OCI-LY7 (cell line): ENCODE measurements at regions not wholly inside any gene's neighbourhood (a gene's known extent, or its start where the extent isn't known, plus 50 kb on each side); places are given as distances from the start of the nearest gene placed in this dataset.

Source experiments
- BruUV-seq: library from RNA; stranded (reverse); fragments of 400-500 nt; replicated peaks from 2 replicates; lab custom pipeline; 2021; lab: Mats Ljungman, UMichigan
- CTCF ChIA-PET: fragments of 300-600 bp; sonication (Branson Sonifier 250); formaldehyde crosslinking; loops from one replicate; lab custom pipeline; 2022; ENCODE audit warnings: antibody characterized with exemption; ENCODE audit not compliant: unreplicated experiment; lab: Charles Lee
- POLR2A ChIA-PET: fragments of 300-600 bp; sonication (Branson Sonifier 250); formaldehyde crosslinking; loops from one replicate; lab custom pipeline; 2022; ENCODE audit warnings: antibody characterized with exemption; lab: Charles Lee
- DNase-seq: peaks from one replicate; pipeline ENCODE4 v3.0.0-alpha.2; 2015; ENCODE audit warnings: low spot score
- H2AFZ ChIP-seq: fragments of 200-600 bp; sonication (generic), shearing (Covaris generic); 2 replicates; pipeline ENCODE4 v1.6.1; 2014; ENCODE audit warnings: mild to moderate bottlenecking, antibody characterized with exemption, low read length, moderate library complexity
- H3K27ac ChIP-seq: fragments of 200-600 bp; sonication (generic); 2 replicates; pipeline ENCODE4 v1.5.1; 2014; ENCODE audit warnings: mixed run types, low read depth, mild to moderate bottlenecking, moderate library complexity, low read length, inconsistent platforms; ENCODE audit not compliant: poor library complexity, severe bottlenecking
- H3K36me3 ChIP-seq: fragments of 200-600 bp; sonication (generic); 2 replicates; pipeline ENCODE4 v1.6.1; 2014; ENCODE audit warnings: mild to moderate bottlenecking, antibody characterized with exemption, low read length, moderate library complexity, mixed read lengths; ENCODE audit not compliant: insufficient read depth
- H3K4me1 ChIP-seq: fragments of 200-600 bp; sonication (generic); 2 replicates; pipeline ENCODE4 v1.5.1; 2014; ENCODE audit warnings: mild to moderate bottlenecking, low read length; ENCODE audit not compliant: insufficient read depth, poor library complexity, severe bottlenecking
- H3K4me2 ChIP-seq: fragments of 200-600 bp; sonication (generic); 2 replicates; pipeline ENCODE4 v1.6.1; 2014; ENCODE audit warnings: mild to moderate bottlenecking, low read length
- H3K4me3 ChIP-seq: fragments of 200-600 bp; sonication (generic); 2 replicates; pipeline ENCODE4 v1.5.1; 2014; ENCODE audit warnings: mild to moderate bottlenecking, low read depth, low read length; ENCODE audit not compliant: poor library complexity, severe bottlenecking
- H3K79me2 ChIP-seq: fragments of 200-600 bp; sonication (generic); 2 replicates; pipeline ENCODE4 v1.6.1; 2016; ENCODE audit warnings: low read depth, mild to moderate bottlenecking, low read length, moderate library complexity, mixed read lengths; ENCODE audit not compliant: insufficient read depth
- H3K9me2 ChIP-seq: fragments of 200-600 bp; sonication (generic); 2 replicates; pipeline ENCODE4 v1.6.1; 2016; ENCODE audit warnings: mild to moderate bottlenecking, low read length, mixed read lengths; ENCODE audit not compliant: insufficient read depth
- H3K9me3 ChIP-seq: fragments of 200-600 bp; sonication (generic); 2 replicates; pipeline ENCODE4 v1.6.1; 2014; ENCODE audit warnings: mild to moderate bottlenecking, mixed run types, low read length, mixed read lengths
- H4K20me1 ChIP-seq: fragments of 200-600 bp; sonication (generic); 2 replicates; pipeline ENCODE4 v1.6.1; 2014; ENCODE audit warnings: mild to moderate bottlenecking, antibody characterized with exemption, low read length, moderate library complexity, mixed read lengths; ENCODE audit not compliant: insufficient read depth
- EZH2phosphoT487 ChIP-seq: fragments of 200-600 bp; sonication (generic); IDR thresholded peaks from 2 replicates; pipeline ENCODE4 v1.6.1; 2018; ENCODE audit warnings: low read depth, borderline replicate concordance, mild to moderate bottlenecking, mixed run types, antibody characterized with exemption, low read length, moderate library complexity, mixed read lengths
- intact Hi-C: fragments of 100-400 bp; cut with micrococcal nuclease; formaldehyde crosslinking; loops from one replicate; pipeline ENCODE4 v1.10.0; 2022; ENCODE audit not compliant: unreplicated experiment
- TF ChIP-seq, protein P1 (sequence below): fragments of 200-600 bp; sonication (generic); conservative IDR thresholded peaks from 2 replicates; pipeline ENCODE4 v1.5.1; 2014; ENCODE audit warnings: mild to moderate bottlenecking, antibody characterized with exemption, low read length, moderate library complexity, mixed read lengths

DNA sequence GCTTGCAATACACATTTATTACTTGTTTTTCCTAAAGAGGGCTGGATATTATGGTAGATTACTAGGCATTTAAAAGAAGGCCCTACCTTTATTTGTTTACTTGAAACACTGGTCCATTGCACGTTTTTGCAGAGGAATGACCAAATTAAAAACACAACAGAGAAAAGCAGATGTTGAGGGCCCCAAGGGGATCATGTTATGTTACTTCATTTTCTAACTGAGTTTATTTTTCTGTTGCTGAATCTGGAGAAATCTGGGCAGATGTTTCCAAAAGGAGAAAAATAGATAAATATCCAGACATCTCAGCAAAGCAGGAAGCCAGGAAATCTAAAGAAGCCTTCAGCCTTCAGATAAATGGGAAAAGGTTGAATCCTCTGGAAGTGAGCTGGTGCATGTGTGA, 353.0 kb downstream of the NDFIP2 start:
- no peak overlapping the region for H3K4me2 ChIP-seq
- H4K20me1 ChIP-seq, result no peaks in the 10 kb centered on the region
- TF ChIP-seq, protein P1, sequence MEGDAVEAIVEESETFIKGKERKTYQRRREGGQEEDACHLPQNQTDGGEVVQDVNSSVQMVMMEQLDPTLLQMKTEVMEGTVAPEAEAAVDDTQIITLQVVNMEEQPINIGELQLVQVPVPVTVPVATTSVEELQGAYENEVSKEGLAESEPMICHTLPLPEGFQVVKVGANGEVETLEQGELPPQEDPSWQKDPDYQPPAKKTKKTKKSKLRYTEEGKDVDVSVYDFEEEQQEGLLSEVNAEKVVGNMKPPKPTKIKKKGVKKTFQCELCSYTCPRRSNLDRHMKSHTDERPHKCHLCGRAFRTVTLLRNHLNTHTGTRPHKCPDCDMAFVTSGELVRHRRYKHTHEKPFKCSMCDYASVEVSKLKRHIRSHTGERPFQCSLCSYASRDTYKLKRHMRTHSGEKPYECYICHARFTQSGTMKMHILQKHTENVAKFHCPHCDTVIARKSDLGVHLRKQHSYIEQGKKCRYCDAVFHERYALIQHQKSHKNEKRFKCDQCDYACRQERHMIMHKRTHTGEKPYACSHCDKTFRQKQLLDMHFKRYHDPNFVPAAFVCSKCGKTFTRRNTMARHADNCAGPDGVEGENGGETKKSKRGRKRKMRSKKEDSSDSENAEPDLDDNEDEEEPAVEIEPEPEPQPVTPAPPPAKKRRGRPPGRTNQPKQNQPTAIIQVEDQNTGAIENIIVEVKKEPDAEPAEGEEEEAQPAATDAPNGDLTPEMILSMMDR, result no peak
- TF ChIP-seq EZH2phosphoT487, result no peak
- no peak for DNase-seq
- H3K9me2 ChIP-seq, result no peaks in the 10 kb centered on the region
- no peaks in the 10 kb centered on the region for H3K4me1 ChIP-seq
- no peaks in the 10 kb centered on the region for H3K79me2 ChIP-seq
- POLR2A ChIA-PET, result no interaction called here
- no peak overlapping the region for H3K27ac ChIP-seq
- H3K9me3 ChIP-seq, result no peaks in the 10 kb centered on the region
- H3K36me3 ChIP-seq, result no peaks in the 10 kb centered on the region
- intact Hi-C loops, result no loop called here
- no peak overlapping the region for H3K4me3 ChIP-seq
- H2AFZ ChIP-seq, result no peak overlapping the region
- CTCF ChIA-PET, result no interaction called here
- BruUV-seq, result no TSS peak

DNA sequence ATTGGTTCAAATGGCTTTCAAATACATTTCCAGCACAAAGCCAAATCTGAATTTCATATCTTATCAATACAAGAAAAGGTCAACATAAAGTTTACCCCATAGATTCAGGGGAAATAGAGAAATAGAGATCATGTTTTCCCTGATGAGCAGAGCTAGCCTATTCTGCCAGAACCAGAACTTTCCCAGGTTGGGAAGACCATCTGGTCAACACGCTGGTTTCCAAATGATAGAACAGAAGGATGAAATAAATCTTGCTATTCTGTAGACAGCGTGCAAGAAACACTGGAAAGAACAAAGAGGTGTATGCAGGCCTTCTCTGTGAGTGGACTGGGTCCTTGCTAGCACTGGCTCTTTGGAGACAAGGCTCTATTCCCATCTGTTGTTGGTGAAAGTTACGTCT, 350.6 kb downstream of the NDFIP2 start:
- H3K9me3 ChIP-seq, result no peaks in the 10 kb centered on the region
- no peak overlapping the region for H3K4me3 ChIP-seq
- H2AFZ ChIP-seq, result no peak overlapping the region
- no peak for TF ChIP-seq EZH2phosphoT487
- TF ChIP-seq, protein P1, result no peak
- ChIA-PET POLR2A (no interaction called here), CTCF (no interaction called here)
- no peak for DNase-seq
- no peaks in the 10 kb centered on the region for H3K9me2 ChIP-seq
- H3K36me3 ChIP-seq, result no peaks in the 10 kb centered on the region
- intact Hi-C loops, result no loop called here
- H3K4me1 ChIP-seq, result no peaks in the 10 kb centered on the region
- H3K27ac ChIP-seq, result no peak overlapping the region
- no peak overlapping the region for H3K4me2 ChIP-seq
- H4K20me1 ChIP-seq, result no peaks in the 10 kb centered on the region
- no peaks in the 10 kb centered on the region for H3K79me2 ChIP-seq
- no TSS peak for BruUV-seq

DNA sequence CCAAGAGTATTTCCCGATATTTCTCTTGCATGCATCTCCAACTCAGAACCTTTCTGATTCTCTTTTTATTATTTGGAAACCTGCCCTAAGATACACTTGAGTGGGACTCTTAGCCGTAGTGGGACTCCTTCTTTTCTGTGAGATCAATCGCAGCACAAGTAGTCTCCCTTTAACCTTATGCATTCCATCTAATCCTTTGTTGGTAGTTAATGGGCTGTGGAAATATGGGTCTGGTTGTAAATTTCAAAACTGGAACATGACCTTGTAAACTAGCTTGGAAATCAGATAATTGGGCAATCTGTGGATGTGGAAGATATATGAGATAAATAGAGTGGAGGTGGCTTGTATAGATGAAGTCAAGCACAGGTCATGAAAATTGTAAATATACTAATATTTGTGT, 350.0 kb downstream of the NDFIP2 start:
- Histone ChIP-seq H3K36me3 (no peaks in the 10 kb centered on the region), H3K4me3 (no peak overlapping the region), H3K79me2 (no peaks in the 10 kb centered on the region), H3K27ac (no peak overlapping the region), H2AFZ (no peak overlapping the region), H3K4me1 (no peaks in the 10 kb centered on the region), H3K4me2 (no peak overlapping the region), H3K9me3 (no peaks in the 10 kb centered on the region), H3K9me2 (no peaks in the 10 kb centered on the region), H4K20me1 (no peaks in the 10 kb centered on the region)
- ChIA-PET CTCF (no interaction called here), POLR2A (no interaction called here)
- DNase-seq, result no peak
- TF ChIP-seq, protein P1, result no peak
- TF ChIP-seq EZH2phosphoT487, result no peak
- intact Hi-C loops, result no loop called here
- BruUV-seq, result no TSS peak
